Osteocyte (in vitro differentiated cells): ENCODE measurements at regions not wholly inside any gene's neighbourhood (a gene's known extent, or its start where the extent isn't known, plus 50 kb on each side); places are given as distances from the start of the nearest gene placed in this dataset.
A peak's percentile ranks its signal among the peaks of the same experiment; 100 is the strongest.

ENCODE experiments used
- DNase-seq: peaks from one replicate; pipeline ENCODE4 v3.0.0; 2021; ENCODE audit warnings: mixed read lengths; ENCODE audit not compliant: unreplicated experiment; ENCODE audit errors: extremely low spot score
- H3K27ac Mint-ChIP-seq: one replicate; pipeline ENCODE4 v1.8.0; 2021; ENCODE audit warnings: mild to moderate bottlenecking, mixed read lengths; ENCODE audit not compliant: unreplicated experiment
- H3K27me3 Mint-ChIP-seq: one replicate; pipeline ENCODE4 v1.8.0; 2021; ENCODE audit warnings: mixed read lengths; ENCODE audit not compliant: unreplicated experiment
- H3K36me3 Mint-ChIP-seq: one replicate; pipeline ENCODE4 v1.8.0; 2021; ENCODE audit warnings: mixed read lengths; ENCODE audit not compliant: unreplicated experiment
- H3K4me1 Mint-ChIP-seq: one replicate; pipeline ENCODE4 v1.8.0; 2021; ENCODE audit warnings: mixed read lengths; ENCODE audit not compliant: unreplicated experiment
- H3K4me3 Mint-ChIP-seq: one replicate; pipeline ENCODE4 v1.8.0; 2021; ENCODE audit warnings: mild to moderate bottlenecking, moderate library complexity, mixed read lengths; ENCODE audit not compliant: unreplicated experiment
- H3K9me3 Mint-ChIP-seq: one replicate; pipeline ENCODE4 v1.8.0; 2021; ENCODE audit warnings: mixed read lengths; ENCODE audit not compliant: unreplicated experiment
- TF ChIP-seq, protein P1 (sequence below): fragments of 200-600 bp; sonication (generic); IDR thresholded peaks from 2 replicates; pipeline ENCODE4 v1.5.0; 2021; ENCODE audit warnings: antibody characterized with exemption, mild to moderate bottlenecking, moderate library complexity

DNA sequence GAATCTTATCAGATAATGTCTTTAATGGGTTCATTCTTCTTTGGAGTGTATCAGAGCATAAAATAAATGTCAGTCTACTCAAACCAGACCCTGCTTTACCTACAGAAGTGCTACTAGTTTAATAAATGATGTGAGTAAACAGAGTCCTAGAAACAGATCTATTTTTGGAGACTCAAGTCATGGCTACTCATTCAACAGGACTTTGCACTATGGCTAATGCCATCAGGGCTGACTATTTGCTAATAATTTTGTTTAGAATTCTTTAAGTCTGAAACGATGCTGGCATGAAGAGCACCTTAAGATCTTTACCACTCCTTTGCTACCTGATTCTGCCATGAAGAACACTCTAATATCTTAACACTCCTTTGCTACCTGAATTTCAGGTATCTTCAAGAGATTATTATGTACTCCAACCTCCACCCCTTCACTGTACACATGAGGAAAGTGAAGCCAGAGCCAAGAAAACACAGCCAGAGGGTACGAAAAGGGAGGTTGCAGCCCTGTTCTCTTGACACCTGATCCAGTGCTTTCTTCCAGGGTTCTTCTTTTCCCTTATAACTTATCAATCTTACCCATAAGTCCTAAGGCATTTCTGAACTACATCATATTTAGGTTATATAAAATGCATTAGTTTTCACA is 62.4 kb downstream of the ZNF608 start:
- DNase-seq, result no peak
- Mint-ChIP-seq H3K27me3 (no peaks in the 10 kb centered on the region), H3K9me3 (no peaks in the 10 kb centered on the region), H3K4me1 (peaks cover 47% of the 10 kb centered on the region), H3K4me3 (no peak overlapping the region), H3K36me3 (peaks cover 25% of the 10 kb centered on the region), H3K27ac (no peak overlapping the region)
- TF ChIP-seq, protein P1, sequence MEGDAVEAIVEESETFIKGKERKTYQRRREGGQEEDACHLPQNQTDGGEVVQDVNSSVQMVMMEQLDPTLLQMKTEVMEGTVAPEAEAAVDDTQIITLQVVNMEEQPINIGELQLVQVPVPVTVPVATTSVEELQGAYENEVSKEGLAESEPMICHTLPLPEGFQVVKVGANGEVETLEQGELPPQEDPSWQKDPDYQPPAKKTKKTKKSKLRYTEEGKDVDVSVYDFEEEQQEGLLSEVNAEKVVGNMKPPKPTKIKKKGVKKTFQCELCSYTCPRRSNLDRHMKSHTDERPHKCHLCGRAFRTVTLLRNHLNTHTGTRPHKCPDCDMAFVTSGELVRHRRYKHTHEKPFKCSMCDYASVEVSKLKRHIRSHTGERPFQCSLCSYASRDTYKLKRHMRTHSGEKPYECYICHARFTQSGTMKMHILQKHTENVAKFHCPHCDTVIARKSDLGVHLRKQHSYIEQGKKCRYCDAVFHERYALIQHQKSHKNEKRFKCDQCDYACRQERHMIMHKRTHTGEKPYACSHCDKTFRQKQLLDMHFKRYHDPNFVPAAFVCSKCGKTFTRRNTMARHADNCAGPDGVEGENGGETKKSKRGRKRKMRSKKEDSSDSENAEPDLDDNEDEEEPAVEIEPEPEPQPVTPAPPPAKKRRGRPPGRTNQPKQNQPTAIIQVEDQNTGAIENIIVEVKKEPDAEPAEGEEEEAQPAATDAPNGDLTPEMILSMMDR, result no peak

DNA sequence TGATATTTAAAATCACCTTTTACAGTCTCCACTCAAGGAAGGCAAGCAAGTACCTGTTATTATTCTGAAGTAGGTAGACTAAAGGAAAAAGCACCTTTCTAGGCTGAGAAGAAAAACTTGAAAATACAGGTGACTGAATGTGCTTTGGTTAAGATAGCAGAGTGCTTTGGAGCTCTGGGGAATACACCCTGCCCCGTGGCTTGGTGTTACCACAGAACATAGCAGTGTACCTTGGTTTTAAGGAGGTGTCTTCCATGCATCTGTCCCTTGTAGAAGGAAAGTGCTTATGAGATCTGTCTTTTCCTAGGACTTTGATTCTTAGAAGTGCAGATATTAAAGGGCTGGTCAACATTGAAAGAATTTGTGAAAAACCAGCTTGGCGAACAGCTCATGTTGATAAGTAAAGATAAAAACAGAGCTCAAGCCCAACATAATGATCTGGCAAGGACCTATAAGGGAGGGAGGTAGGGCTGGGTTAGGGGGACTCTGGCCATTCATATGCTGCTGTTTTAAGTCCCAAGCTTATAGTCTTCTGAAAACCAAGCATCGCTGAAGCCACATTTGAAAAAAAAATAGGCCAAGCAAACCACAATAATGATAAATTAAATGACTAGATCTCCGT is 66.8 kb downstream of the ZNF608 start:
- no peak overlapping the region for H3K4me3 Mint-ChIP-seq
- H3K4me1 Mint-ChIP-seq, result peaks cover 62% of the 10 kb centered on the region
- TF ChIP-seq, protein P1, result no peak
- H3K27ac Mint-ChIP-seq, result no peak overlapping the region
- H3K27me3 Mint-ChIP-seq, result no peaks in the 10 kb centered on the region
- peaks cover 15% of the 10 kb centered on the region for H3K36me3 Mint-ChIP-seq
- no peaks in the 10 kb centered on the region for H3K9me3 Mint-ChIP-seq
- no peak for DNase-seq

DNA sequence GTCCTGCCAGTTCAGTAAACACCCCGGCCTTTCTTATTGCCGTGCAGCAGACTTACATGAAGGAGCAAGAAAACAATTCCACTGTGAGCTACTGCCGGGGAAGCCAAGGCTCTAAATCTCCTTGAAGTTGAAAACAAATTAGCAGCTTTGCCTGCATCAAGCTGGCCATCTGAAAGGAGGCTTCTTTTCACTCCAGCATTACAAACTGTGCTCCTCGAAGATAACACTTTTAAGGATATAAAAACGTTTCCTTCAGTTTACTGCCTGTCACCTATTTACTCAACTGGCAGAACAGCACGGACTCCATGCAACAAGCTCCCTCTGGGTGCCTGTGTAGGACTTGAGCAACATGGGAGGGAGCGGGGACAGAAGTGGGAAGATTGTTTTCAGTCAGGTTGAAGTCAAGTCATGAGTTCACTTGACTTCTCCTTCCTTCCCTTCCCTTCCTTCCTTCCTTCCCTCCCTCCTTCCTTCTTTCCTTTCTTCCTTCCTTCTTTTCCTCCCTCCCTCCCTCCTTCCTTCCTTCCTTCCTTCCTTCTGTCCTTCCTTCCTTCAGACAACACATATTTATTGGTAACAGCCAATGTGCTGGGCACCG is 67.4 kb downstream of the ZNF608 start:
- H3K27me3 Mint-ChIP-seq, result no peaks in the 10 kb centered on the region
- H3K27ac Mint-ChIP-seq, result no peak overlapping the region
- DNase-seq, result no peak
- TF ChIP-seq, protein P1, result no peak
- H3K9me3 Mint-ChIP-seq, result no peaks in the 10 kb centered on the region
- no peak overlapping the region for H3K4me3 Mint-ChIP-seq
- peaks cover 59% of the 10 kb centered on the region for H3K4me1 Mint-ChIP-seq
- peaks cover 15% of the 10 kb centered on the region for H3K36me3 Mint-ChIP-seq

DNA sequence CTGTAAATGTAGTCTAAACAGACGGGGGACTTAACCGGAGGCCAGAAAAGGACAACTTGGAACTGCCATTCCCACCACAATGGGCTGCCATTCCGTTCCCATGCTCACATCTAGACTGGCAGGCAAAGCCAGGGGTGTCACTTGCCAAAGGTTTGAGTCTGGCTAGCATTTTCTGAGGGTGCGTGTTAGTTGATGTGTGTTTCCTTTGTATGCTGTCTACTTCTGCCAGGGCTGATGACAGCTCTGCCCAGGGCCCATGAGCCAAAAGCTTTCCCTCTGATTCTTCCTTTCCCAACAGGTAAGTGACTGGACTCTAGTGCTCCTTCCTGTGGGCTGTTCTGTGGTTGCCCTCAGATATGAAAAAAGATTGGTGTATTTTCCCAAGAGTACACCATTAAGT is 68.0 kb downstream of the ZNF608 start:
- no peak overlapping the region for H3K4me3 Mint-ChIP-seq
- no peak for DNase-seq
- peaks cover 56% of the 10 kb centered on the region for H3K4me1 Mint-ChIP-seq
- peak overlapping the region; percentile 8 for H3K27ac Mint-ChIP-seq
- H3K27me3 Mint-ChIP-seq, result no peaks in the 10 kb centered on the region
- TF ChIP-seq, protein P1, result no peak
- H3K36me3 Mint-ChIP-seq, result peaks cover 14% of the 10 kb centered on the region
- no peaks in the 10 kb centered on the region for H3K9me3 Mint-ChIP-seq
